ENCODE measurements at regions not wholly inside any gene's neighbourhood (a gene's known extent, or its start where the extent isn't known, plus 50 kb on each side); places are given as distances from the start of the nearest gene placed in this dataset.

GRCh38 chr16:5862103-5862840 is 764.7 kb upstream of the EEF2KMT start (continued):
- TF ChIP-seq ATF3 (IDR thresholded peaks at IDR 0.05) (no peak), EGR1 (IDR thresholded peaks at IDR 0.05; ENCODE audit: low read depth) (no peak), EZH2phosphoT487 (IDR thresholded peaks at IDR 0.05; ENCODE audit: borderline replicate concordance) (no peak), CEBPB (IDR thresholded peaks at IDR 0.05; ENCODE audit: low read depth) (no peak), CTCF (IDR thresholded peaks at IDR 0.05 in 2 of 3, conservative IDR thresholded peaks at IDR 0.05 in 1 of 3; ENCODE audit: borderline replicate concordance in 1 of 3, insufficient read depth in 1 of 3, low read depth in 2 of 3, low read length in 2 of 3) (no peak)

- H3K9me3 ChIP-seq (ENCODE audit: control insufficient read depth in 1 of 2, insufficient read depth in 1 of 2, low read depth in 1 of 2, low read length in 2 of 2): peaks cover 0 to 7% of the 10 kb centered on the region in 2 experiments; a peak in 2 of 4 replicates
- H3K4me1 ChIP-seq (ENCODE audit: control insufficient read depth in 1 of 2, insufficient read depth in 2 of 2, low read length in 2 of 2): no peaks in the 10 kb centered on the region
- ATAC-seq (no peak), DNase-seq (ENCODE audit: low read depth, low spot score) (no peak)
- no peaks in the 10 kb centered on the region for H3K9me2 ChIP-seq (ENCODE audit: insufficient read depth)
- no peak overlapping the region for H3K27ac ChIP-seq (ENCODE audit: low read depth, low read length)
- H2AFZ ChIP-seq (ENCODE audit: low read depth, low read length, poor library complexity, severe bottlenecking): no peak overlapping the region
- H3K79me2 ChIP-seq (ENCODE audit: insufficient read depth, low read length): no peaks in the 10 kb centered on the region
- no peak overlapping the region for H3K4me2 ChIP-seq (ENCODE audit: low read length)
- H3K9ac ChIP-seq (ENCODE audit: low read length): no peak overlapping the region
- POLR2A ChIA-PET: no interaction called here
- no peaks in the 10 kb centered on the region for H3K36me3 ChIP-seq (ENCODE audit: control insufficient read depth in 1 of 2, insufficient read depth in 2 of 2, low read length in 2 of 2)
- H3K4me3 ChIP-seq (replicated peaks in 1 of 2; ENCODE audit: low read depth in 1 of 2, low read length in 2 of 2): no peak overlapping the region
- H3K27me3 ChIP-seq (ENCODE audit: insufficient read depth, low read length): no peaks in the 10 kb centered on the region
- RAD21 ChIA-PET (ENCODE audit: low non-redundant PET in 1 of 2, low total read pairs in 2 of 2, uncharacterized antibody in 2 of 2, unreplicated experiment in 2 of 2): no interaction called here
- no TSS peak for BruUV-seq (replicated peaks)
- no peaks in the 10 kb centered on the region for H4K20me1 ChIP-seq (ENCODE audit: insufficient read depth)
- CTCF ChIA-PET: no interaction called here
- intact Hi-C loops (cut with micrococcal nuclease): no loop called here
- no peak for TF ChIP-seq SRF (IDR thresholded peaks at IDR 0.05; ENCODE audit: low read depth)
- TF ChIP-seq CEBPB (IDR thresholded peaks at IDR 0.05; ENCODE audit: low read depth): no peak
- TF ChIP-seq ZBTB33 (IDR thresholded peaks at IDR 0.05; ENCODE audit: extremely low read depth, insufficient replicate concordance, low read length): no peak
- no peak for TF ChIP-seq ZNF274 (IDR thresholded peaks at IDR 0.05; ENCODE audit: low read depth, low read length)
- TF ChIP-seq ATF3 (IDR thresholded peaks at IDR 0.05): no peak
- no peak for TF ChIP-seq RAD21 (IDR thresholded peaks at IDR 0.05; ENCODE audit: low read depth)
- TF ChIP-seq CBX3 (IDR thresholded peaks at IDR 0.05; ENCODE audit: low read depth): no peak
- TF ChIP-seq REST (IDR thresholded peaks at IDR 0.05; ENCODE audit: low read depth): no peak
- TF ChIP-seq EZH2phosphoT487 (IDR thresholded peaks at IDR 0.05; ENCODE audit: borderline replicate concordance): no peak
- no peak for TF ChIP-seq MAX (IDR thresholded peaks at IDR 0.05)
- no peak for TF ChIP-seq POLR2AphosphoS5 (IDR thresholded peaks at IDR 0.05; ENCODE audit: low read depth, low read length)
Measured at GRCh38 chr16:5861241-5861640, 763.6 kb upstream of the EEF2KMT start.
